ENCODE measurements at regions not wholly inside any gene's neighbourhood (a gene's known extent, or its start where the extent isn't known, plus 50 kb on each side); places are given as distances from the start of the nearest gene placed in this dataset.

GRCh38 chr21:38646213-38646837 is 148.0 kb upstream of the ERG start:
- no peaks in the 10 kb centered on the region for H4K20me1 ChIP-seq (ENCODE audit: low read depth, low read length)

GRCh38 chr21:38649120-38649519 is 150.8 kb upstream of the ERG start:
- Histone ChIP-seq H3K4me3 (ENCODE audit: insufficient read depth, low read length, poor library complexity, severe bottlenecking) (no peak overlapping the region), H3K27me3 (ENCODE audit: low read length) (no peaks in the 10 kb centered on the region), H3K9me2 (replicated peaks; ENCODE audit: insufficient read depth, low read length) (no peaks in the 10 kb centered on the region), H3K9me3 (ENCODE audit: insufficient read depth, low read length) (no peaks in the 10 kb centered on the region), H3K36me3 (ENCODE audit: low read length) (no peaks in the 10 kb centered on the region), H2AFZ (ENCODE audit: low read depth, low read length, severe bottlenecking) (no peak overlapping the region), H3F3A (ENCODE audit: insufficient read depth) (no peaks in the 10 kb centered on the region), H3K9ac (ENCODE audit: low read length) (no peak overlapping the region), H3K79me2 (ENCODE audit: insufficient read depth, low read length) (no peaks in the 10 kb centered on the region), H3K4me2 (ENCODE audit: low read depth, low read length, poor library complexity, severe bottlenecking) (no peak overlapping the region), H4K20me1 (ENCODE audit: low read depth, low read length) (no peaks in the 10 kb centered on the region), H3K27ac (ENCODE audit: low read depth, low read length) (no peak overlapping the region)
- TF ChIP-seq CTCF (IDR thresholded peaks at IDR 0.05; ENCODE audit: insufficient read depth, low read length, poor library complexity, severe bottlenecking) (no peak), EZH2phosphoT487 (conservative IDR thresholded peaks at IDR 0.05; ENCODE audit: low read length) (no peak)

More at GRCh38 chr21:38646213-38646837, 148.0 kb upstream of the ERG start:
- no peaks in the 10 kb centered on the region for H3K9me2 ChIP-seq (replicated peaks; ENCODE audit: insufficient read depth, low read length)
- H3K27me3 ChIP-seq (ENCODE audit: low read length), result no peaks in the 10 kb centered on the region
- no peak overlapping the region for H3K4me3 ChIP-seq (ENCODE audit: insufficient read depth, low read length, poor library complexity, severe bottlenecking)
- H3K79me2 ChIP-seq (ENCODE audit: insufficient read depth, low read length), result no peaks in the 10 kb centered on the region
- H2AFZ ChIP-seq (ENCODE audit: low read depth, low read length, severe bottlenecking), result no peak overlapping the region
- TF ChIP-seq EZH2phosphoT487 (conservative IDR thresholded peaks at IDR 0.05; ENCODE audit: low read length) (no peak), CTCF (IDR thresholded peaks at IDR 0.05; ENCODE audit: insufficient read depth, low read length, poor library complexity, severe bottlenecking) (no peak)
- no peak overlapping the region for H3K27ac ChIP-seq (ENCODE audit: low read depth, low read length)
- no peaks in the 10 kb centered on the region for H3K36me3 ChIP-seq (ENCODE audit: low read length)
- H3K4me2 ChIP-seq (ENCODE audit: low read depth, low read length, poor library complexity, severe bottlenecking), result no peak overlapping the region
- H3K9me3 ChIP-seq (ENCODE audit: insufficient read depth, low read length), result no peaks in the 10 kb centered on the region
- no peaks in the 10 kb centered on the region for H3F3A ChIP-seq (ENCODE audit: insufficient read depth)
- H3K9ac ChIP-seq (ENCODE audit: low read length), result no peak overlapping the region

GRCh38 chr21:38651570-38651969 is 153.3 kb upstream of the ERG start:
- H3K9me2 ChIP-seq (replicated peaks; ENCODE audit: insufficient read depth, low read length), result no peaks in the 10 kb centered on the region
- no peak overlapping the region for H2AFZ ChIP-seq (ENCODE audit: low read depth, low read length, severe bottlenecking)
- H3F3A ChIP-seq (ENCODE audit: insufficient read depth), result no peaks in the 10 kb centered on the region
- H3K4me2 ChIP-seq (ENCODE audit: low read depth, low read length, poor library complexity, severe bottlenecking), result no peak overlapping the region
- no peaks in the 10 kb centered on the region for H3K79me2 ChIP-seq (ENCODE audit: insufficient read depth, low read length)
- no peak overlapping the region for H3K4me3 ChIP-seq (ENCODE audit: insufficient read depth, low read length, poor library complexity, severe bottlenecking)
- no peaks in the 10 kb centered on the region for H4K20me1 ChIP-seq (ENCODE audit: low read depth, low read length)
- H3K9me3 ChIP-seq (ENCODE audit: insufficient read depth, low read length), result no peaks in the 10 kb centered on the region
- no peaks in the 10 kb centered on the region for H3K27me3 ChIP-seq (ENCODE audit: low read length)
- no peak for TF ChIP-seq EZH2phosphoT487 (conservative IDR thresholded peaks at IDR 0.05; ENCODE audit: low read length)
- TF ChIP-seq CTCF (IDR thresholded peaks at IDR 0.05; ENCODE audit: insufficient read depth, low read length, poor library complexity, severe bottlenecking), result no peak
- no peak overlapping the region for H3K27ac ChIP-seq (ENCODE audit: low read depth, low read length)
- H3K9ac ChIP-seq (ENCODE audit: low read length), result no peak overlapping the region
- no peaks in the 10 kb centered on the region for H3K36me3 ChIP-seq (ENCODE audit: low read length)

All from SU-DHL-6 (cell line).